ENCODE measurements at regions not wholly inside any gene's neighbourhood (a gene's known extent, or its start where the extent isn't known, plus 50 kb on each side); places are given as distances from the start of the nearest gene placed in this dataset.

DNA sequence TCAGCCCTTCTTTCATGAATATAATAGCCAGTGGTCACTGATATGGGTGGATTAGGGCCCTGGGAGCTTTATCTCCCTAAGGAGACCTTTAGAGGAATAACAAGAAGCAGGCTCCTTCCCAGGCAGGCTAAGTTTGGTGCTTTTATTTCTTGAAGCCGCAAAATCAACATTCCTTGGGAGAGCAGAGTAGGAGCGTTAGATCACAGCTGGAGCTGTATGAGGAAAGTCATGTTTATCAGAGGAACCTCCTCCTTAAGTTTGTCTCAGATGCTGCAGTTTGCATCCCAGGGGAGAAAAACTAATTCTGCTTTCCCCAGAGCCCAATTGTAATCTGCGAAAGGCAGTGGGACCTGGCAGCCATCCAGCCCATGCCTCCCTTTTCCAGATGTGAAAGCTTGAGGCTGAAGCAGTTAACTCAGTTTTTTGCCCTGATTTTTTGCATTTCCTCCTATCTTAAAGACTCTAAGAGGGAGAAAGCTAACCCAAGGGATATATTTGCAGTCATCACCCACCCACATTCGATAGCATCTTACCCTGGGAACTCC is 186.0 kb upstream of the FRMPD4 start:
- DNase-seq (ENCODE audit: low read depth, low spot score) = no peak

DNA sequence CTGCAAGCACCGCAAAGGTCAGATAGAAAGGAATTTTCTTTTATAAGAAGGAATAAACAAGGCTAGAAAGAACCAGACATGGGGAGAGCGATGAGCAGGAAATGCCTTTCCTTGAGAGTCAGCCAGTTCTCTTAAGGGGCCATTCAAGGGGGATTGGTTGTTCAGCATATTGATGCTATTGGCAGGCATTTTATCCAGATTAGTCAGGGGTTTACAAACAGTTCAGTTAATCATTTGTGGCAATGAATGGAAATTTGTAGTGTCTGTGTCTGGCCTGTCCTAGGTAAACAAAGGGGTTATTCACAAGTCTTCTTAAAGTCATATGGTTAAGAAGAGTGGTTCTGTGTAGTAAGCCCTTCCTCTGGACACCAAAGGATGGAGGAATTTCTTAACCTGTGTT is 184.7 kb upstream of the FRMPD4 start:
- peak; percentile 49 for DNase-seq (ENCODE audit: low read depth, low spot score)

DNA sequence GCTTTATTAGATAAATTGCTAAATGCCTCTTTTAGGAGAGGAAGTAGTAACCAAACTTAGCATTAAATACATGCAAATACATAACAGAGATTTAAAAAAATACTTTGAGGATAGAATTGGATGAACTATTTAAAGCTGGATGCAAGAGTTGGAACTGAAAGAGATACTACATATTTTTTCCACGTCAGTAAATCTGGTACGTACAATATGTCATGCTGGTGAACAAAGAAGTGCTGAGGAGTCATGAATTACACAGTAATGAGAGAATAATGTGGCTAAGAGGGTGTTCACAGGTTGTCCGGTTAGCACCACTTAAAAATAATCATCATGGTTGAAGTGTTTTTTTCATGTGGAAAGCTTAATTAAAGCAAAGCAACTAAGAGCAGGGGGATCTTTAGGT is 184.1 kb upstream of the FRMPD4 start:
- no peak for DNase-seq (ENCODE audit: low read depth, low spot score)

DNA sequence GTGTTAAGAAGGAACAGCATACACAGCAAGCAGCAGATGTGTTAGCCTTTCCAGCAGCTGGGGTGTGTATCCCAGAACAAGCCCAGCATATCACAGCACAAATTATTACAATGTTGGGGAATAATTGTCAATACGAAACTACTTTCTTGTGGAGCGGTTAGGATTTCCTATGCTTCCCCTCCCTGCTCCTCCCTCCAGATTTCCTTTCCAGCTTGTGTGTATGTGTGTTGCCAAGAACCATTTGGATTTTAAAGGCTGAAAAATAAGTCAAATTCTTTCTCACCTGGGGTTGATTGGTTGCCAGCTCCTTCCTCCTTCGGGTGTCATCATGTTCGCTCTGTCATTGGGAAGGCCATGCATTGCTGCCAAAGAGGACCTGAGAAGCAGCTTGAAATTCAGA is 178.2 kb upstream of the FRMPD4 start:
- no peak for DNase-seq (ENCODE audit: low read depth, low spot score)

DNA sequence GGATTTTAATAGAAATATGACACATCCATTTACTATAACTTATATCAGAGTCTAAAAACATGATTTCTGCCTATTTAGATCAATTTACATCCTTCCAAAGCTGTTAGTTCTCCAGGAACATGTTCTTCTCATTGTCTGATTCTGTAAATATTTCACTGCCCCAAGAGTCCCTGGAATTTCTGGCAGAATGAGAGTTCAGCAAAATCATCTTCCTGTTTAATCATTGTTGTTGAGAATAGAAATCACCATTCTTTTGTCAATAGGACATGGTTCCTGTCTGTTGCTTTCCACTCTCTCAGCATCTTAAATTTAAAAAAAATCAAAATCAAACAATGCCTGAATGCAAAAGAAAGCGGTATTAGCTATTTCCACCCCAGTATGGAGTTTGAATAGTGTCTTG is 172.8 kb upstream of the FRMPD4 start:
- no peak for DNase-seq (ENCODE audit: low read depth, low spot score)

DNA sequence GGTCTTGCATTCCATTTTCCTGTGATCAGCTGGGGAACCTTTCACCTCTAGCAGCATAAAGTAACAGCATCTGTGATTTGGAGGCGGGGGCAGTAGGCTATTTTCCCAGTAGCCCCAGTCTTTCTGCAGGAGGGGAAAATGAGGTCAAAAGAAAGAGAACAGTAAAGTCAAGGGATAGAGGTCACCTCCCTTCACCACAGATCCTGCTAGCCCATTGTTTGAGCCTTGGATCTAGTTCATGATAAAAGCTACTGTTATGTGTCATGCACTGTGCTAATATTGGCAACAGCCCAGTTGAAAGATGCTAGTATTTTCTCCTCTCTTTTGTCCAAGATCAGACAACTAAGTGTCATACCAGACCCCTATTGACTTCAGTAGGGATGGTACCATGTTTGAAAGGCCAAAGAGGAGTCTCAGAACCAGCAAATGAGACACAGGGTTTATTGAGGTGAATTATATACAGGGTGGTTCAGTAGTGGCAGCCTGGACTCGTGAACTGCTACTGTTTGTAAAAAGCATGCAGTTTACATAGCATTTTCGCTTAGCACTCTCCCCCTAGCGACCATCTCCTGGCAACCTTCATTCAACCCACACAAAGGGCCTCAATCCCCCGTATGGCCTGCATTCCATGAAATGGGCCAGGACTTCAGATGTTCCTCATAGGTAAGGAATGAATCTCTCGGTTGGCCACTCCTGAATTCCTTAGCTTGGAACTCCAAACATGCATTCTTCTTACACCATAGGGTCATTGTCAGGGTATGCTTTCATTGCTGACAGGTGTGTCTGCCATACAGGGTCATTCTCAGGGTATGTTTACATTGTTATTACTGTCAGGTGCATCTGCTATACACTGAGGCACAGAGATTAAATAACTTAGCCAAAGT is 170.0 kb upstream of the FRMPD4 start:
- peak; percentile 33 for DNase-seq (ENCODE audit: low read depth, low spot score)

DNA sequence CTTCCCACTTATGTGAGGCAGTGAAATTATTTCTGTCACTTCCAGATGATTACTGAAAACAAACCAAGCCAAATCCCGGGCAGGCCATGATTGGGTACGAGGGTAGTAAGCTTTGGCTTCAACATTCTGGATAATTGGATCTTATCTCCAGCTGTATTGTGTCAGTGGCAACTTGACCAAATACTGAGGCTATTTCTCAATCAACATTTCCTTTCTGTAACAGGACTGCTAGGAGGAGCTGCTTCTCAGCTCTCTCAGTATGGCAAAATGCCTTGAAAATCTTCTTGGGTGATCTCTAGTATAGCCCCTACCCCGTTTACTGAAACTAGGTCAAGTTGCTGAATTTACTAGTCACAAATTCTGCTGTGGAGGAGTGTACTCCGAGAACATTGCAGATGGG is 169.3 kb upstream of the FRMPD4 start:
- DNase-seq (ENCODE audit: low read depth, low spot score) = no peak

DNA sequence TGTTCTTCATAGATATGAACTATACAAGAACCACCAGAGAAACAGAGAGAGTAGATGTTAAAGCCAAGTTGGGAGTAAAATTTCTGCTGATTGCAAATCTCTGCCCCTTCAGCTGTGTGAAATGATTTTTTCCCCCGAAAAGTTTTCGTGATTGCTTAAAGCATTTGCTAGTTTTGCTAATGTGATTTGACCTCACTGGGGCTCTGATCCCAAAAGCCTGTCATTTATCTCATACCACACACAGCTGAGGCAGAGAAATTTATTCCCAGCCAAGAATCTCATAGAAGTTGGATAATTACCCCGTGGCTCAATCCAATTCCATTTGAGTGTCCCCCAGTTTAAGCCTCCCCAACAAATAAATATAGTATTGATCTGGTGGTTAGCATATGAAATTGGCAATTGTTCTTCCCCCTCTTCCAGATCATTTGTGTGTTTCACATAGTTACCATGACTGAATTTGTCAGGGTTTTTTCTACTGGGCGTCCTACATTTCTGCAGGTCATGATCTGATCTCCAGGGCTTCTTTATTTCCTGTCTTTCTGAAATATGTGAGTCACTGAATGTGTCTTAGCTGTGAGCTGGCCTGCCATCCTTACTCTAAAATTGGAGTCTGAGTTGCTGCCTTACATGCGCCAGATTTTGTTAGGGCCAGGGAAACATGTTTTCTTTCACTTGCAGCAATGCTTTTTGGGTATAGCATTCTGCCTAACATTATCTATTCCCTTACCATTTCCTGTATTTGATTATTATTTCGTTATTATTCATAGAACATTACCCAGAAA is 167.5 kb upstream of the FRMPD4 start:
- DNase-seq (ENCODE audit: low read depth, low spot score) = no peak

DNA sequence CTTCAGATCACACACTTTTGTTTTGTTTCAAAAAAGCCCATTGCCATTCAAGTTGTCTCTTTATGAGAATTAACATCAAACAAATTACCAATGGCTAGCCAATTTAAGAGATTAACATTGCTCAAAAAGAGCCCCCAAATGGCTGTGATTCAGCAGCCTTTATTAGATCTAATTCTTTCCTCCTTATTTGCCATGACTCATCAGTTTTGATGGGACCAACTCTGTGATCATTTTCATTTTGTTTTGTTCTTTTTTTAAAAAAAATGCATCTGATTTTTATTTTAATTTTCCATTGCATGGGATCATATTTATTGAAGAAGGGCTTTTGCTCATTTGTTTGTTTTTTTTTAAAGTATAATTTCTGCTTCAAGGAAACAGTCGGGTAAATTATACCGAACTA is 161.6 kb upstream of the FRMPD4 start:
- no peak for DNase-seq (ENCODE audit: low read depth, low spot score)

DNA sequence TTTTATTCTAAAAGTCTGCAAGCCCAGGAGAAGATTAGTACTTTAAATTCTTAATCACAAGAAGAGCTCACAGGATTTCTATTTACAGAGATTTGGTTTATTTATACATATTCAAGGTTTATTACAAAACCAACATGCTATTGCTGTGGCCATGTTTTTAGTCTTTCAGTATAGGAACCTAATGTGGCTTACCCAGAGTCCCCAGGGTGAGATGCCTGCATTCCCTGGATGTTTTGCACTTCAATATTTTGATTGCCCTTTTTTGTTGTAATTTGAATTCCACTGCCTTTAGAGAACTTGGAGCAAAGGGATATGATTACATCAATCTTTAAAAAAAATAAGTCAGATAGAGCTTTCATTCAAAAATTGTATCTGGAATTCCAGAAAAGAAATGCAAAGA is 146.0 kb upstream of the FRMPD4 start:
- no peak for DNase-seq (ENCODE audit: low read depth, low spot score)

DNA sequence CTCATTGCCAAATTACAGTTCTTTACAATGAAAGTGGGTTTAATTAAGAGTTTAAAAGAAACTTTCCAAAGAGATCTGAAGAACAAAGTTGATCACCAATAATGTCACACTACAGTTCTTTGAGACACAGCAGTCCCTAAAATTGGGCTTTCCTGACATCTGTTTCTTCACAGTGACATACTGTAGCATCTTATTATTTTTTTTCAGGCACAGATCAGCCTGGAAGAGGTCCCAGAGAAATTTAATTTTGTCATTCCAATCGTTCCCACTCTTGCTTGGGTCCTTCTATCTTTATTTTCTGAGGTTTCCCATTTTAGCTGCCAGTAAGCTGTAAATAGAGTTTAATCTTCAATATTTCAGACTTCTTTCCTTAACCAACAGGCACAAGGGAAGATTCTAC is 143.1 kb upstream of the FRMPD4 start:
- no peak for DNase-seq (ENCODE audit: low read depth, low spot score)

DNA sequence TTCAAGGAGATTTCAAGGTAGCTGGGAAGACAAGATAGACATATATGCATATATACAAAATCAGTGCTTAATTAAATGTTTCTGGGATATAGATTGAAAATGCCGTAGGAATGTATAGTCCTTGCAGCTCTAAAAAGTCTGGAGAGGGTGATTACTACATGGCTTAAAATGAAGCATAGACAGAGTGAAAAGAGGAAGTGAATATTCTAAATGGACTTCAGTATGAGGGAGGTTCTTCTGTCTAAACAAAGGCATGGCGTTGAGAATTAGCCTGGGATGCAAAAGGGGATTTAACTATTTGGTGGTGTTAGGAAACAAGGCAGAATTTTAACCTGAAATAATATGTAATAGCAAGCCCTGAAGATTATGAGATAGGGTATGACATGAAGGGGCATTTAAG is 141.5 kb upstream of the FRMPD4 start:
- DNase-seq (ENCODE audit: low read depth, low spot score) = no peak

DNA sequence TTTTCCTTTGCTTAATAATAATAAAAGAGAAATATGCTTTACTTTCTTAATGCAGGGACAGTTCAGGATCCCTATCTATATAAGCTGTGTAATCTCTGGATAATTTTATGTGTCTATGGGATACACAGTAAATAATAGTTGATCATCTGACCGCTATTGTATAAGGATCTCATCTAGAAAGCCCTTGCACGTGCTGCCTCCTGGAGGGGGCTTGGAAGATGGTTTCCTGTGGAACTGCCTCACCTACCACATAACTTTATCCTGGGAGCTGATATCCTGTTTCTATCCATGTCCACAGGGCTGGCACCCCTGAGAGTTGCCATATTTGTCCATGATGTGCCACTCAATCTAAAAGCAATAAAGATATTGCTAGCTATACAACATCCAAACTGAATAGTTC is 139.3 kb upstream of the FRMPD4 start:
- DNase-seq (ENCODE audit: low read depth, low spot score) = no peak

DNA sequence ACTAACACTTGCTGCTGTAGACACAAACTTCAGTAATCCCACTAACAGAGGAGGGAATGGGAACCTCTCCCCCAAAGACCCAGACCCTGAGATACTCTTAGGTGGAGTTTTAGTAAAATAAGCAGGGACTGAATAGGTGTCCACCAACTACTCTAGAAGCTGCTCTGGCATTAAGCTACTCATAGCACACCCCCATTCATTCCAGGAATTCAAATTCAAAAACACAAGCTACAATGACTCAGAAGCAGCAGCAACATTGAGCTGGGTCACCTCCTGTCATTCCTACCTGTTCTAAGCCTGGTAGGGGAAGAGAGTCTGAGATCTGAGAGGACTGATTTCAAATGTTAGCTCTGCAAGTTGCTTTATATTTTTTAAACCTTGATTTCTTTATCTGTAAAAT is 135.4 kb upstream of the FRMPD4 start:
- no peak for DNase-seq (ENCODE audit: low read depth, low spot score)

DNA sequence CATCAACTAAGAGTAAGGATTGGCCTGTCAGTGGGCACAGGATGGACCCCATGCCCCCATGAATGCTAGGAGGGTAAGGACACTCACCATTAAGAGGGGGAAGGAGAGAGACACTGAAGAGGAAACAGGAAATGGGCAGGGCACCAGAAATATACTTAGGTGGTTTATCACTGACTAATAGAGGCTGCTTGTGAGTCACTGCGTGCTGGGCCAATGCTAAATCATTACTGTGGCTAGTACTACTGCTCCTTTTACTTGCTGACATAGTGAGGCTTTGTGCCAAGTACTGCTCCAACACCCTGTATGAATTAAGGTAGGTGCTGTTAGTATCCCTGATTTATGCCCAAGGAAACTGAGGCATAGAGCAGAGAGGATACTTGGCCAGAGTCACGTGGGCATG is 130.4 kb upstream of the FRMPD4 start:
- no peak for DNase-seq (ENCODE audit: low read depth, low spot score)

DNA sequence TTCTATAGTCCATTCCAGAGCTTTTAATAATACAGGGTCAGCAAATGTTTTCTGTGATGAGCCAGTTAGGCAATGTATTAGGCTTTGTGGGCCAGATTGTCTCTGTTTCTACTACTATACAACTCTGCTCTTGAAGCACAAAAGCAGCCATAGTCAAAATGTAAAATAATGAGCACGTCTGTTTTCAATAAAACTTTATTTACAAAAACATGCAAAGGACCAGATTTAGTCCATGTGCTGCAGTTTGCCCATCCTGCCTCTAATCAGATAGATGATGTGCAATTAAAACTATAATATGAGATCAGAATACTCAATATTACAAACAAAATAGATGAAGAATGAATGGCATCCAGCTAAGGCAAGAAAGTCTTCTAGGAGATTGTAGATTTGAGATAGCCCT is 127.8 kb upstream of the FRMPD4 start:
- no peak for DNase-seq (ENCODE audit: low read depth, low spot score)

DNA sequence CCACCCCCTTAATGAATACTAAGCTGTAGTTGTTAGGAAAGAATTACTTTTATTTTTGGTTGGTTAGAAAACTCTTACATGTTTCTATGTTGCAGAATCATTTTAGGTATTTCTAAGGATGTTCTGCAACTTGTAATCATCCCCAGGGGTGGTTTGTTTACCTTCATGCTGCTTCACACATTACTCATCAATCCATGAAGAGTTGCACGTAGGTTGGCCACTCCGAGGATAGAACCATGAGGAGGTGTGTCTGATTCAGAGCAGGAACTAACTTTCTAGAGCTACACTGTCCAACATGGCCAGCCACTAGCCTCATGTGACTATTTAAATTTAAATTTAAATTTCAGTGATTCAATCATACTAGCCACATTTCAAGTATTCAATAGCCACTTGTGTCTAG is 127.2 kb upstream of the FRMPD4 start:
- no peak for DNase-seq (ENCODE audit: low read depth, low spot score)

DNA sequence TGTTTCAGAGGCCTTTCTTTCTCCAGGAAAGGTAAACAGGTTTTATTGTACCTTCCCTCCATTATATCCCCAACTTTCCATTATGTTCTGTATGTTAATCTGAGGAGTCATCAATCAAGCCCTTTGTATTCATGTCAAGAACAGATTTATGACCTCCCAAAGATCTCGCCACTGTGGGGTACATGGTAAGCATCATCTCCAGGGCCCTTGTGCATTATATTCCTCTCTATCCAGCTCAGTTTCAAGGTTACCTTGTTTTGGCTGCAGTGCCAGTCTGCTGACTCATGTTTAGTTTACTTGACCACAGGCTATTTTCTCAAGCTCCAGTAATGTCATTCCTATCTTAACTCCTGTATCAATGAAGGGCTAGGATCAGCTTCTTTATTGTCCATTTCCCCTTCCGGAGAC is 125.1 kb upstream of the FRMPD4 start:
- peak; percentile 25 for DNase-seq (ENCODE audit: low read depth, low spot score)

DNA sequence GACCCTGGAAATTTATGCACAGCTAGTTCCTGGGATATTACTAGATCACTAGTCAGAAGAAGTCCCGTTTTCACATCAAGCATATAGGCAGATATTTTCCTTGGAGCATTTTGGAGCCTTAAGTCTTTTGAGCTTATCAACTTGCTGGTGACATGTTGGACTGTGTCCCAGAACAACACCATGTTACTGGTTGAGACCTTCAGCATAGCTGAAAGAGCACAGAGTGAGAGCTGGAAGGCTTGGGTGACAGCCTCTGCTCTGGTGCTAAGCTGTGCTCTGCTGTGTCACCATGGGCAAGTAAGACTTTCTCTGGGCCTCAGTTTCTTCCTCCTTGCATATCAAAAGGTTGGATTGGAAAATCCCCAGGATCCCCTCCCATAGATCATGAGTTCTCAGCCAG is 116.6 kb upstream of the FRMPD4 start:
- no peak for DNase-seq (ENCODE audit: low read depth, low spot score)

DNA sequence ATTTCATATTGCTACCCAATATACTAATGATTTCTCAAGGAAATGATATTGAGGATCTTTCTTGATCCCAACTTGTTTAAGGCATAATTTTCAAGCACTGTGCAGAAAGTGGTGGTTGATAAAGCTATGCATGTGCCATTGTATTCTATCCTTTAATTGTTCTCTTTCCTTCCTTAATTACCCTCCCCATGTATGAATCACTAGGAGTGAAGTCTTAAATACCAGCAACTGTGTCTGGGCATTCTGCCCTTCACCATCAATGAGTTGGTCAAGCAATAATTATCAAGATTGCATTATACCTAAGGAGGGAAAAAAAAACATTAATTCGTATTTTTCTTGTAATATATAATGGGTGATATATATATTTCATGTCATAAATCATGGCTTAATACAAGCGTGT is 111.8 kb upstream of the FRMPD4 start:
- no peak for DNase-seq (ENCODE audit: low read depth, low spot score)

DNA sequence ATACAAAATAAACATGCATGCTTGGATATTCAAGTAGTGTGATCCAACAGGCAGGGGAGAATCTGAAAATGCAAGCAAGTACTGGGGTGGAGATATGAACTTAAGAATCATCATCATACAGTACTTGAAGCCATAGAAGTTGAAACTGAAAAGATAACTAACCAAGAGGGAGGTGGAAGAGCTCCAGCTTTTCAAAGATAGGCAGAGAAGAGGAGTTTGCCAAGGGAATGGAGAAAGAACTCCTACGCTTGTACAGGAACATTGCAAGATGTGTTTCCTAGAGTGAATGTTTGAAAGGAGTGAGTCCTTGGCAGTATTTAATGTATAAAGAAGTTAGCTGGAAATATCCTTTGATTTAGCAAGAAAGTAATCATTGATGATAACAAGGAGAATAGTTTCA is 106.2 kb upstream of the FRMPD4 start:
- DNase-seq (ENCODE audit: low read depth, low spot score) = no peak

DNA sequence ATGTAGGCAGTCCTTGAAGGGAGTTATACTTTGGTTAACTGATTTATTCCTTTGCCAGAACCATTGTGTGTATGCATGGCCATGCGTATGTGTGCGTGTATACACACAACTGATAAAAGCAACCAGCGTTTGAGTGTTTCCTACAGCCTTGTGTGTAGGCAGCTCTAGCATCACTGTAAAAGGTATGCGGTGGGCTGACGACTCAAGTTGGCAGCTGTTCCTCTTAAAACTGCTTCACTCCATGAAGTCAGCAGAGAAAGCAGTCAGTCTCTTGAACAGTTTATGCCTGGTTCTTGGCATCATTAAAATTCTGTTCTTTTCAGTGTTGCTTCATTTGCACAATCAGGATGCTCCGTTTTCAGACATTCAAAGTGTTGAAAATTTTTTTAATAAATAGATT is 103.5 kb upstream of the FRMPD4 start:
- no peak for DNase-seq (ENCODE audit: low read depth, low spot score)

DNA sequence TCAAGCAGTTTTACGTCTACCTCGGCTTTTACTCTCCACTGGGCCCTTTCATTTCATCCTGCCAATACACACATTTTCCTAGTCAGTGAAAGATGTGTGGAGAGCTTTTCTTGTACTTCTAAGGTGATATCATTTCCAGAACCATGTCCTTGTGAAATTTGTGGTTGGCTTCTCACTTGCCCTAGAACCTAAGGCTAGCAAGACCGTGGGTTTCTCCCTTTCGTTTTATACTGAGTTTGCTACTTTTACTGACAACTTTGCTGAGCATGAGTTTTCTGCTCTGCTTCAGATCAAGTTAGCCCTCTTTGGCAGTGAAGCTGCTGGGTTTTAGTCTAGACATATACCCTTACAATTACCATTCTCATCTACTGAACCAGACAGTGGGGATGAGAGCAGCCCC is 95.7 kb upstream of the FRMPD4 start:
- DNase-seq (ENCODE audit: low read depth, low spot score) = no peak

Measured in ELF-1 (cell line).